GM18498 (cell line): ENCODE measurements at regions not wholly inside any gene's neighbourhood (a gene's known extent, or its start where the extent isn't known, plus 50 kb on each side); places are given as distances from the start of the nearest gene placed in this dataset.
"Not testable (repeated sequence)": the region's sequence is repeated elsewhere in the genome, so short reads cannot be mapped to it uniquely, and the experiment has no call there.

Experiments used
- ATAC-seq: cut with Tn5 transposase; IDR thresholded peaks from one replicate; pipeline ENCODE4 v1.9.1; 2021; ENCODE audit warnings: mild to moderate bottlenecking, moderate library complexity; ENCODE audit not compliant: unreplicated experiment

- not testable (repeated sequence) for ATAC-seq
Observed at GRCh38 chr16:33583702-33584101, 124.3 kb downstream of the TP53TG3F start.

GRCh38 chr16:33588589-33588988 is 129.2 kb downstream of the TP53TG3F start:
- not testable (repeated sequence) for ATAC-seq

GRCh38 chr16:33593344-33593743 is 133.9 kb downstream of the TP53TG3F start:
- ATAC-seq = not testable (repeated sequence)

GRCh38 chr16:33595074-33595473 is 135.7 kb downstream of the TP53TG3F start:
- ATAC-seq = not testable (repeated sequence)

GRCh38 chr16:33601029-33601428 is 141.6 kb downstream of the TP53TG3F start:
- ATAC-seq = peak; percentile 62

- ATAC-seq = not testable (repeated sequence)
Observed at GRCh38 chr16:33623535-33624077, 164.2 kb downstream of the TP53TG3F start.

- not testable (repeated sequence) for ATAC-seq
Observed at GRCh38 chr16:33628895-33629294, 169.5 kb downstream of the TP53TG3F start.

- not testable (repeated sequence) for ATAC-seq
Observed at GRCh38 chr16:33631713-33632112, 172.3 kb downstream of the TP53TG3F start.

- ATAC-seq = not testable (repeated sequence)
Observed at GRCh38 chr16:33634057-33634456, 174.6 kb downstream of the TP53TG3F start.

- ATAC-seq = not testable (repeated sequence)
Observed at GRCh38 chr16:33636760-33637159, 177.3 kb downstream of the TP53TG3F start.

- peak; percentile 93 for ATAC-seq
Observed at GRCh38 chr16:33643270-33643669, 183.9 kb downstream of the TP53TG3F start.

- peak; percentile 63 for ATAC-seq
Observed at GRCh38 chr16:33643698-33644381, 184.4 kb downstream of the TP53TG3F start.

- not testable (repeated sequence) for ATAC-seq
Observed at GRCh38 chr16:33646386-33646785, 187.0 kb downstream of the TP53TG3F start.

- ATAC-seq = not testable (repeated sequence)
Observed at GRCh38 chr16:33655756-33656155, 196.3 kb downstream of the TP53TG3F start.

GRCh38 chr16:33656394-33656793 is 197.0 kb downstream of the TP53TG3F start:
- peak; percentile 53 for ATAC-seq

- peak; percentile 72 for ATAC-seq
Observed at GRCh38 chr16:33657717-33658116, 198.3 kb downstream of the TP53TG3F start.

- not testable (repeated sequence) for ATAC-seq
Observed at GRCh38 chr16:33680791-33681190, 221.4 kb downstream of the TP53TG3F start.

- not testable (repeated sequence) for ATAC-seq
Observed at GRCh38 chr16:33700320-33700719, 240.9 kb downstream of the TP53TG3F start.

GRCh38 chr16:33706845-33707590 is 247.6 kb downstream of the TP53TG3F start:
- ATAC-seq = not testable (repeated sequence)

- not testable (repeated sequence) for ATAC-seq
Observed at GRCh38 chr16:33707591-33707934, 248.2 kb downstream of the TP53TG3F start.

- not testable (repeated sequence) for ATAC-seq
Observed at GRCh38 chr16:33709856-33710695, 250.7 kb downstream of the TP53TG3F start.
